ENCODE measurements at regions not wholly inside any gene's neighbourhood (a gene's known extent, or its start where the extent isn't known, plus 50 kb on each side); places are given as distances from the start of the nearest gene placed in this dataset.

GRCh38 chr6:43954311-43955131 lies 172.7 kb downstream of the MRPL14 start:
- TF ChIP-seq, protein P1, sequence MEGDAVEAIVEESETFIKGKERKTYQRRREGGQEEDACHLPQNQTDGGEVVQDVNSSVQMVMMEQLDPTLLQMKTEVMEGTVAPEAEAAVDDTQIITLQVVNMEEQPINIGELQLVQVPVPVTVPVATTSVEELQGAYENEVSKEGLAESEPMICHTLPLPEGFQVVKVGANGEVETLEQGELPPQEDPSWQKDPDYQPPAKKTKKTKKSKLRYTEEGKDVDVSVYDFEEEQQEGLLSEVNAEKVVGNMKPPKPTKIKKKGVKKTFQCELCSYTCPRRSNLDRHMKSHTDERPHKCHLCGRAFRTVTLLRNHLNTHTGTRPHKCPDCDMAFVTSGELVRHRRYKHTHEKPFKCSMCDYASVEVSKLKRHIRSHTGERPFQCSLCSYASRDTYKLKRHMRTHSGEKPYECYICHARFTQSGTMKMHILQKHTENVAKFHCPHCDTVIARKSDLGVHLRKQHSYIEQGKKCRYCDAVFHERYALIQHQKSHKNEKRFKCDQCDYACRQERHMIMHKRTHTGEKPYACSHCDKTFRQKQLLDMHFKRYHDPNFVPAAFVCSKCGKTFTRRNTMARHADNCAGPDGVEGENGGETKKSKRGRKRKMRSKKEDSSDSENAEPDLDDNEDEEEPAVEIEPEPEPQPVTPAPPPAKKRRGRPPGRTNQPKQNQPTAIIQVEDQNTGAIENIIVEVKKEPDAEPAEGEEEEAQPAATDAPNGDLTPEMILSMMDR (IDR thresholded peaks at IDR 0.05) = no peak
- peaks cover 5% of the 10 kb centered on the region for H3K27me3 Mint-ChIP-seq (ENCODE audit: low read depth)
- H3K4me1 Mint-ChIP-seq (ENCODE audit: low read depth) = peaks cover 8% of the 10 kb centered on the region
- peaks cover 7% of the 10 kb centered on the region for H3K36me3 Mint-ChIP-seq (ENCODE audit: low read depth)
- peaks cover 14% of the 10 kb centered on the region for H3K9me3 Mint-ChIP-seq (ENCODE audit: low read depth)
- H3K4me3 Mint-ChIP-seq (ENCODE audit: unreplicated experiment) = no peak overlapping the region
- DNase-seq (ENCODE audit: low spot score) = no peak
- no peak overlapping the region for H3K27ac Mint-ChIP-seq (ENCODE audit: unreplicated experiment)

- peaks cover 2% of the 10 kb centered on the region for H3K27me3 Mint-ChIP-seq (ENCODE audit: low read depth)
- H3K36me3 Mint-ChIP-seq (ENCODE audit: low read depth) = peaks cover 7% of the 10 kb centered on the region
- no peak overlapping the region for H3K4me3 Mint-ChIP-seq (ENCODE audit: unreplicated experiment)
- H3K4me1 Mint-ChIP-seq (ENCODE audit: low read depth) = peaks cover 14% of the 10 kb centered on the region
- DNase-seq (ENCODE audit: low spot score) = no peak
- TF ChIP-seq, protein P1 (IDR thresholded peaks at IDR 0.05) = peak; percentile 70
- H3K27ac Mint-ChIP-seq (ENCODE audit: unreplicated experiment) = no peak overlapping the region
- H3K9me3 Mint-ChIP-seq (ENCODE audit: low read depth) = peaks cover 14% of the 10 kb centered on the region
Measured at GRCh38 chr6:43953794-43954310, 173.4 kb downstream of the MRPL14 start.

DNA sequence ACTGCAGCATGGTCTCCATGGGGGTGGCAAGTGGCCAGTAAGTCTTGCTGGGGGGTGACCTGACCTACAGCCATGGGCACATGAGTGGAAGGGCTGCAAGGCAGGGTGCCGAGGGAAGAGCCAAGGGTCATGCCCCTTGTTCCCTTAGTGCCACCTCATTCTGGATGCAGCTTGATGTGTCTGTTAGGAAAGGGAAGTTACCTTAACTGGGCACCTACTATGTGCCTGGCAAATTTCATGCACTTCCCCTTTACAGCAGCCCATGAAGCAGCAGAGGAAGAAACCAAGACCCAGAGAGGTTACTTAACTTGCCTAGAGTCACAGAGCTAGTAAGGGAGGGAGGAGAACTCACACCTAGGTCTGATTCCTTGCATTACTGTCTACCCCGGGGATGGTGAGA lies 174.0 kb downstream of the MRPL14 start:
- Mint-ChIP-seq H3K9me3 (ENCODE audit: low read depth) (peaks cover 14% of the 10 kb centered on the region), H3K27ac (ENCODE audit: unreplicated experiment) (no peak overlapping the region), H3K27me3 (ENCODE audit: low read depth) (peaks cover 2% of the 10 kb centered on the region), H3K36me3 (ENCODE audit: low read depth) (peaks cover 7% of the 10 kb centered on the region), H3K4me3 (ENCODE audit: unreplicated experiment) (no peak overlapping the region), H3K4me1 (ENCODE audit: low read depth) (peaks cover 17% of the 10 kb centered on the region)
- DNase-seq (ENCODE audit: low spot score) = no peak
- TF ChIP-seq, protein P1 (IDR thresholded peaks at IDR 0.05) = no peak

DNA sequence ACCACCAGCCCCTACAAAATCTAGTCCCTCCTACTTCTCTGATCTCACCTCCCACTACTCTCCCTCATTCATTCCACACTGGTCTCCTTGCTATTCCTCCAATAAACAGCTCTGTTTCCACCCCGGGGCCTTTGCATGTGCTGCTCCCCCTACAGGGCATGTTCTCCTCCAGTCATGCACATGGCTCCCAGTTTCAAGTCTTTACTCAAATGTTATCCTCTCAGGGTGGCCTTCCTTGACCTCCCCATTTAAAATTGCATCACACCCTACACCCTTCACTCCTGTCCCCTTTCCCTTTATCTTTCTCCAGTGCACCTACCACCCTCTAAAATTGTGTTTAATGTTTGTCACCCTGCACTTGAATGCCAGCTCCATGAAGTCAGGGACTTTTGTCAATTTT lies 174.5 kb downstream of the MRPL14 start:
- TF ChIP-seq, protein P1 (IDR thresholded peaks at IDR 0.05) = peak; percentile 33
- H3K4me1 Mint-ChIP-seq (ENCODE audit: low read depth) = peaks cover 17% of the 10 kb centered on the region
- peaks cover 2% of the 10 kb centered on the region for H3K27me3 Mint-ChIP-seq (ENCODE audit: low read depth)
- no peak overlapping the region for H3K27ac Mint-ChIP-seq (ENCODE audit: unreplicated experiment)
- peaks cover 7% of the 10 kb centered on the region for H3K36me3 Mint-ChIP-seq (ENCODE audit: low read depth)
- H3K9me3 Mint-ChIP-seq (ENCODE audit: low read depth) = peaks cover 10% of the 10 kb centered on the region
- no peak overlapping the region for H3K4me3 Mint-ChIP-seq (ENCODE audit: unreplicated experiment)
- no peak for DNase-seq (ENCODE audit: low spot score)

GRCh38 chr6:43951756-43952675 lies 175.2 kb downstream of the MRPL14 start:
- peaks cover 17% of the 10 kb centered on the region for H3K4me1 Mint-ChIP-seq (ENCODE audit: low read depth)
- no peak for DNase-seq (ENCODE audit: low spot score)
- TF ChIP-seq, protein P1 (IDR thresholded peaks at IDR 0.05) = no peak
- peaks cover 6% of the 10 kb centered on the region for H3K9me3 Mint-ChIP-seq (ENCODE audit: low read depth)
- no peak overlapping the region for H3K4me3 Mint-ChIP-seq (ENCODE audit: unreplicated experiment)
- peaks cover 2% of the 10 kb centered on the region for H3K27me3 Mint-ChIP-seq (ENCODE audit: low read depth)
- H3K36me3 Mint-ChIP-seq (ENCODE audit: low read depth) = peaks cover 5% of the 10 kb centered on the region
- H3K27ac Mint-ChIP-seq (ENCODE audit: unreplicated experiment) = no peak overlapping the region

All from chondrocyte (in vitro differentiated cells).